ENCODE measurements at regions not wholly inside any gene's neighbourhood (a gene's known extent, or its start where the extent isn't known, plus 50 kb on each side); places are given as distances from the start of the nearest gene placed in this dataset.

DNA sequence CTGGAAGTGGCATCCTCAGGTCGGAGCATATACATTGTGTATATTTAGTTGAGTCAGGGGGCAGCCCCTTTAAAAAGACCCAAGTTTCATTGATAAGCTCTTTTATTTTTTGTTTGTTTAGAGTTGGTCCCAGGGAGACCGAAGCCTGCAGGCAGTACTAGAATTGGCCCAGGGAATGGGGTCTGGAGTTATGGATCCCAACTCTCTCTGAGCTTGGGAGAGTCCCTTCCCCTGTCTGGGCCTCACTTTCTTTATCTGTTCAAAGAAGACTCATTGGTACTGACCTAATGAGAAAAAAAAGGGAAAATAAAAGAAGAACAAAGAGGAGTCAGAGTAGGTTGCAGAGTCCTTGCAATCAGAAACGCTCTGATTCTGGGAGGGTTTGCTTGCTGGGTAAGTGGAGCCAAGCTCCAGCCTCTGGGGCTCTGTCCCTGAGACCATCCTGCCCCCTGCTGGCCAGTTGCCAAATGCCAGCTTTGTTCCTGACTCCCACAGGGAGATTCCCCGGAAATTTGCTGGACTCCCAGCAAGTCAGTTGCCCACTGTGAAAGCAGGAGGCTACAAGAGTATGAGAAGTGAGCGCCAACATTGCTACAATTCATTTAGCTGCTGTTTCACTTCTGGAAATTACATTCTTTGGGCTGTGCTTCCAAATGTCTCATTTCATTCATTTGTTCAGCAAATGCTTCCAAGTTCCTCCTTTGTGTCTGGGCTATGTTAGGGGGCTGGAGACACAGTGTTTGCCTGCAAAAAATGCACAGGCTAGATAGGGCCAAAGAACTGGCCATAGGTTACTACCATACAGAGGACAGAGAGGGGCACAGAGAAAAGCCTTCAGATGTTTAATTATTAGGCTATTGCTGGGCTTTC, 156.2 kb downstream of the MELK start:
- TF ChIP-seq, protein P1, sequence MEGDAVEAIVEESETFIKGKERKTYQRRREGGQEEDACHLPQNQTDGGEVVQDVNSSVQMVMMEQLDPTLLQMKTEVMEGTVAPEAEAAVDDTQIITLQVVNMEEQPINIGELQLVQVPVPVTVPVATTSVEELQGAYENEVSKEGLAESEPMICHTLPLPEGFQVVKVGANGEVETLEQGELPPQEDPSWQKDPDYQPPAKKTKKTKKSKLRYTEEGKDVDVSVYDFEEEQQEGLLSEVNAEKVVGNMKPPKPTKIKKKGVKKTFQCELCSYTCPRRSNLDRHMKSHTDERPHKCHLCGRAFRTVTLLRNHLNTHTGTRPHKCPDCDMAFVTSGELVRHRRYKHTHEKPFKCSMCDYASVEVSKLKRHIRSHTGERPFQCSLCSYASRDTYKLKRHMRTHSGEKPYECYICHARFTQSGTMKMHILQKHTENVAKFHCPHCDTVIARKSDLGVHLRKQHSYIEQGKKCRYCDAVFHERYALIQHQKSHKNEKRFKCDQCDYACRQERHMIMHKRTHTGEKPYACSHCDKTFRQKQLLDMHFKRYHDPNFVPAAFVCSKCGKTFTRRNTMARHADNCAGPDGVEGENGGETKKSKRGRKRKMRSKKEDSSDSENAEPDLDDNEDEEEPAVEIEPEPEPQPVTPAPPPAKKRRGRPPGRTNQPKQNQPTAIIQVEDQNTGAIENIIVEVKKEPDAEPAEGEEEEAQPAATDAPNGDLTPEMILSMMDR (IDR thresholded peaks at IDR 0.05; ENCODE audit: extremely low read depth in 1 of 2, insufficient read depth in 1 of 2, low read depth in 1 of 2, low read length in 2 of 2), result peak; percentile 90 to 94
- no peak for TF ChIP-seq POLR2A (IDR thresholded peaks at IDR 0.05; ENCODE audit: low read depth, low read length)

Data from endothelial cell of umbilical vein (primary cell).